ENCODE measurements at regions not wholly inside any gene's neighbourhood (a gene's known extent, or its start where the extent isn't known, plus 50 kb on each side); places are given as distances from the start of the nearest gene placed in this dataset.

- no TSS peak for BruUV-seq (replicated peaks)
- ChIA-PET POLR2A (no interaction called here), CTCF (interaction anchor here (0.5 to 0.6 kb wide), 2 partner anchors 18 to 62 kb away, joined by 3 read pairs; no protein-coding TSS in a partner anchor)
- no peak for TF ChIP-seq CTCF (IDR thresholded peaks at IDR 0.05; ENCODE audit: unreplicated experiment)
- Mint-ChIP-seq H3K9me3 (ENCODE audit: unreplicated experiment) (peaks cover 8% of the 10 kb centered on the region), H3K36me3 (ENCODE audit: insufficient read depth, unreplicated experiment) (no peaks in the 10 kb centered on the region), H3K27ac (ENCODE audit: low read depth, unreplicated experiment) (no peak overlapping the region), H3K4me1 (ENCODE audit: insufficient read depth, unreplicated experiment) (peaks cover 8% of the 10 kb centered on the region), H3K4me3 (ENCODE audit: unreplicated experiment) (no peak overlapping the region), H3K27me3 (ENCODE audit: insufficient read depth, unreplicated experiment) (peaks cover 37% of the 10 kb centered on the region)
- DNase-seq (ENCODE audit: unreplicated experiment), result no peak
- intact Hi-C loops (cut with micrococcal nuclease), result no loop called here
Observed at GRCh38 chr3:128555098-128555825, 62.3 kb upstream of the GATA2 start.

GRCh38 chr3:128554465-128555097, 61.6 kb upstream of the GATA2 start:
- DNase-seq (ENCODE audit: unreplicated experiment), result no peak
- POLR2A ChIA-PET, result no interaction called here
- H3K9me3 Mint-ChIP-seq (ENCODE audit: unreplicated experiment), result peaks cover 8% of the 10 kb centered on the region
- no peak for TF ChIP-seq CTCF (IDR thresholded peaks at IDR 0.05; ENCODE audit: unreplicated experiment)
- H3K36me3 Mint-ChIP-seq (ENCODE audit: insufficient read depth, unreplicated experiment), result no peaks in the 10 kb centered on the region
- intact Hi-C loops (cut with micrococcal nuclease), result no loop called here
- H3K27ac Mint-ChIP-seq (ENCODE audit: low read depth, unreplicated experiment), result no peak overlapping the region
- H3K4me3 Mint-ChIP-seq (ENCODE audit: unreplicated experiment), result no peak overlapping the region
- CTCF ChIA-PET, result interaction anchor here (0.5 to 0.6 kb wide), 2 partner anchors 18 to 63 kb away, joined by 3 read pairs; no protein-coding TSS in a partner anchor
- BruUV-seq (replicated peaks), result no TSS peak
- peaks cover 8% of the 10 kb centered on the region for H3K4me1 Mint-ChIP-seq (ENCODE audit: insufficient read depth, unreplicated experiment)
- H3K27me3 Mint-ChIP-seq (ENCODE audit: insufficient read depth, unreplicated experiment), result peaks cover 30% of the 10 kb centered on the region

GRCh38 chr3:128554100-128554464, 61.1 kb upstream of the GATA2 start:
- no peak for TF ChIP-seq CTCF (IDR thresholded peaks at IDR 0.05; ENCODE audit: unreplicated experiment)
- intact Hi-C loops (cut with micrococcal nuclease), result no loop called here
- peaks cover 11% of the 10 kb centered on the region for H3K4me1 Mint-ChIP-seq (ENCODE audit: insufficient read depth, unreplicated experiment)
- ChIA-PET POLR2A (no interaction called here), CTCF (no interaction called here)
- no peak overlapping the region for H3K4me3 Mint-ChIP-seq (ENCODE audit: unreplicated experiment)
- H3K36me3 Mint-ChIP-seq (ENCODE audit: insufficient read depth, unreplicated experiment), result no peaks in the 10 kb centered on the region
- H3K27ac Mint-ChIP-seq (ENCODE audit: low read depth, unreplicated experiment), result no peak overlapping the region
- H3K9me3 Mint-ChIP-seq (ENCODE audit: unreplicated experiment), result peaks cover 8% of the 10 kb centered on the region
- H3K27me3 Mint-ChIP-seq (ENCODE audit: insufficient read depth, unreplicated experiment), result peaks cover 27% of the 10 kb centered on the region
- DNase-seq (ENCODE audit: unreplicated experiment), result peak; percentile 68
- no TSS peak for BruUV-seq (replicated peaks)

- ChIA-PET POLR2A (no interaction called here), CTCF (no interaction called here)
- Mint-ChIP-seq H3K4me3 (ENCODE audit: unreplicated experiment) (no peak overlapping the region), H3K9me3 (ENCODE audit: unreplicated experiment) (peaks cover 8% of the 10 kb centered on the region), H3K27ac (ENCODE audit: low read depth, unreplicated experiment) (no peak overlapping the region), H3K27me3 (ENCODE audit: insufficient read depth, unreplicated experiment) (peaks cover 27% of the 10 kb centered on the region), H3K36me3 (ENCODE audit: insufficient read depth, unreplicated experiment) (no peaks in the 10 kb centered on the region), H3K4me1 (ENCODE audit: insufficient read depth, unreplicated experiment) (peaks cover 16% of the 10 kb centered on the region)
- BruUV-seq (replicated peaks), result no TSS peak
- no peak for DNase-seq (ENCODE audit: unreplicated experiment)
- no peak for TF ChIP-seq CTCF (IDR thresholded peaks at IDR 0.05; ENCODE audit: unreplicated experiment)
- intact Hi-C loops (cut with micrococcal nuclease), result no loop called here
Observed at GRCh38 chr3:128553560-128553959, 60.6 kb upstream of the GATA2 start.
